ENCODE measurements at regions not wholly inside any gene's neighbourhood (a gene's known extent, or its start where the extent isn't known, plus 50 kb on each side); places are given as distances from the start of the nearest gene placed in this dataset.

GRCh38 chr1:5098981-5099385, 444.6 kb downstream of the AJAP1 start:
- no peak for DNase-seq

- no peak for DNase-seq
Measured at GRCh38 chr1:5093042-5093441, 438.6 kb downstream of the AJAP1 start.

- no peak for DNase-seq
Measured at GRCh38 chr1:5084676-5085075, 430.3 kb downstream of the AJAP1 start.

DNA sequence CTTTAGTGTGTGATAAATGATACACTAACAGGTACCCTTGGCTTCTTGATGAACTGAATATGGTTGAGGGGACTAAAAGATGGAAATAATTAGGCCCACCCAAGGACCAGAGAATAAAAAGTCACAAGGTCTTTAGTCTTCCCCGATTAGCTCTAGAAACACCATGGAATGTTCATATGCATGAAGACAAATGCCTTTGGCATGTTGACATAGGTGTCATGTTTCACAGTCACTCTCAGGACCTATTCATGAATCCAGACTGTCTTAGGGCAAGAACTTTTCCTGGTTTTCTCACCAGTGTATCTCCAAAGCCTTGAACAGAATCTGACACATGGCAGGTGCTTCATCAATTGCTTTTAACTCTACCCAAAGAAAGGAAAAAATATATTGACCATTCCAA, 412.8 kb downstream of the AJAP1 start:
- DNase-seq = no peak

DNA sequence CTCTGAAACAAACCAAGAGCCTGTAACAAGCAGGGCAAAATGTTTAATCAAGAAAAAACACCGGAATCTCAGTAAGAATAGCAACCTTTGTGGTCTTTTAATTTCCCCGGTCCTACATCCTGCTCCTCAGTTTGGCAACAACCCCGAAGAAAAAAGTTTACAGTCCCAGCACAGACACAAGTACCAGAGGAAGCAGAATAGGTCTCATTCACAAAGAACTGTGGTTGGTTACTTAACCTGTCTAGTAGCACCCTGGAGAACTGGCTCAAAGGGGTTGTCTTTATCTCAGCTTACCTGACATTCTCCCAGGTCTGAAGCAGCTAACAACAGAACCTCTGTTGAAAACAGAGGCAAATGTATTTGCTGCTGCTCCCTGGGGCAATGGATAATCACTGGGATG, 399.3 kb downstream of the AJAP1 start:
- DNase-seq = no peak

DNA sequence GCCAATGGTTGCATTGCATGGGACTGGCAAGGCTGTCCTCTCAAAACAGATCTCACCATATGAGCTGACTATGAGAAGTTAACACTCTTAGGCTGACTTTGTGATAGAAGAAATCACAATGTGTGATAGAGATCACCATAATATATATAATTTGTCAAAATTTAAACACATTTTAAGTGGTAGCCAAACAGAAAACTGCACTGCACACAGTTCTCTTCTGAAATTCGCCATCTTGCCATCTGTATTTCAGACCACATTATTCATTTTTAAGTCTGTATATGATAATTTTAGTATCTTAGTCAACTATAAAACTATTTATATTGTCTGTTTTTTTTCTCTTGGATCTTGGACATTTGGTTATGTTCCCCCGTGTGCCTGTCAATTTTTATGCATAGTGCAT, 374.7 kb downstream of the AJAP1 start:
- no peak for DNase-seq

- no peak for DNase-seq
Measured at GRCh38 chr1:5012249-5012648, 357.8 kb downstream of the AJAP1 start.

DNA sequence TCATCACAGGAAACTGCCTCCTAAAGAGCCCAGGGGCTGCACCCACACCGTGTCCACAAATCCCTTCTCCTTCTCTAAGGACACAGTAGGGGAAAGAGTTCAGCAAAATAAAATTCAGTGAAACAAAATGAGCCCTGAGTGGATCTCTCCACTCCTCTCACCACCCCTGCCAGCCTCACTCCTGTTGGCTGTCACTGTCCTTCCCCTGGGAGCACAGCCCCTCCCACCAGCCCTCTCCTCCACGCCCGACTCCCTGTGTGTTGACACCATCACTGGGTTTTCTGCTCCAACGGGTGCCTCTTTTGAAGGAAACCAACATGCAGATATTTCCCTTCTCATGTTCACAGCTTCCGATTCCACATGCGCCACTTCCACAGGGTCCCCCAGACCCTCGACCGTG, 356.2 kb downstream of the AJAP1 start:
- DNase-seq = no peak

- DNase-seq = no peak
Measured at GRCh38 chr1:5010236-5010635, 355.8 kb downstream of the AJAP1 start.

DNA sequence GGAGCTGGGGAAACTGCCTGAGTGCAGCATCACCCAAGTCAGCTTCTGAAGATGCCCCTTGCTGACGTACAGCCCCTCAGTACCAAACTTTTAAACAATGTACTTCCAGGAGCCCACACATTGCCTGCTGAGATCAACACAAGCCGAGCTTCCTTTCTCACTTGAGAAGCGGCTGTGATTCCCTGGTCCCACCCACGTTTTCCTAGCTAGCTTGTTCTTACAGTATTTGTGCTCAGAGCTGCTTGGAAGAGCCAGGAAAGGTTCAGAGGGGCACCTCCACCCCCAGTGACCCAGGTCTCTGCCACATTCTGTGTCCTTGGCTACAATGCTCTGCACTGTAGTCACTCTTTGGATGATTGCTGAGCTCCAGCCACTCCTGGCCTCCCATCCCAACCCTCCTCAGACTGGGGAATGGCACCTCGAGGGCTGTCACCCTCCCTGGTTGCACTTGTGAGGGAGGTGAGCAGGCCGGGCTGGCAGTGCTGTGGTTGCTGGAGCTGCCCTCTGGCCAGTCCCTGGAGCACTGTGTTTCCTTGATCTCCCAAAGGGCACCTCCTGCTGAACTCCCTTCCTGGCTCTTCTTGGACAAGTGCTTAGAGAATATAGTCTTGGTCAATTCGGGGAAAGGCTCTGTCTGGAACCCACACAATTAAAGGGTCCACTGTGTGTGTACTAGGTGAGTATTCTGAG, 355.1 kb downstream of the AJAP1 start:
- no peak for DNase-seq

GRCh38 chr1:5005171-5005570, 350.8 kb downstream of the AJAP1 start:
- DNase-seq = no peak

GRCh38 chr1:5002676-5003075, 348.3 kb downstream of the AJAP1 start:
- DNase-seq = no peak

GRCh38 chr1:5001466-5001865, 347.1 kb downstream of the AJAP1 start:
- no peak for DNase-seq

DNA sequence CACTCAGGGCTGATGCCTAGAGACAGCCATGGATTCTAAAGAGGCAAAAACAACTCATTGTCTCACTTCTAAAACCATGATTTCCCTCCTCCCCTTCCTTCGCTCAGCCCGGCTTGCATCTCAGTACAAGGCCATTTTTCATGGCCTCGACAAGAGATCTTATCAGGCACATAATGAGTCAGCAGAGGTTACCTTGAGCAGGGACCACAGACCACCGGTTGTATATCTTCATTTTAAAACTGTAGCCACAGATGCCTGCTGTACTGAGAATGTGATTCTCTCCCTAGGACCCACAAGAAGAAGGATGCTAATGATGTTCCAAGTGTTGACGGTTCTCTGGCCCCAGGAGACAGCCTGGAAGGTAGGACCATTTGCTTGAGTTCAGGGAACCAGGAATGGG, 331.9 kb downstream of the AJAP1 start:
- no peak for DNase-seq

GRCh38 chr1:4984841-4985240, 330.4 kb downstream of the AJAP1 start:
- DNase-seq = no peak

DNA sequence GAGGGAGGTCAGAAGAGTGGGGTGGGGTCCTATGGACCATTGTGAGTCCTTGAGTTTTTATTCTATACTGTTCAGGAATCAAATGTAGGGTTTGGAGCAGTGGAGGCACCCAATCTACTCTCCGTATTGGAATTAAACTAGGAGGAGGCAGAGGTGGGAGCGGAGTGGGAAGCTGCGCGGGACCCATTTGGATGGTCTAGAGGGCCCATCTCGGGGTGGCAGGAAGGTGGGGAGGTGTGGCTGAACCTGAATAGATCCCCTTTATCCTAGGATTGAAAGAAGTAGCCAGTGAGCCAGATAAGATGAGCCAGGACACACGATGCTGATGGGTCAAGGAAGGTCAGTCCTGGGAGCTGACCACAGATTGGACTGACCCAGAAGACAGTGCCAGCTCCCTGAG, 325.8 kb downstream of the AJAP1 start:
- no peak for DNase-seq

GRCh38 chr1:4978660-4979390, 324.4 kb downstream of the AJAP1 start:
- no peak for DNase-seq

GRCh38 chr1:4977701-4978100, 323.3 kb downstream of the AJAP1 start:
- no peak for DNase-seq

DNA sequence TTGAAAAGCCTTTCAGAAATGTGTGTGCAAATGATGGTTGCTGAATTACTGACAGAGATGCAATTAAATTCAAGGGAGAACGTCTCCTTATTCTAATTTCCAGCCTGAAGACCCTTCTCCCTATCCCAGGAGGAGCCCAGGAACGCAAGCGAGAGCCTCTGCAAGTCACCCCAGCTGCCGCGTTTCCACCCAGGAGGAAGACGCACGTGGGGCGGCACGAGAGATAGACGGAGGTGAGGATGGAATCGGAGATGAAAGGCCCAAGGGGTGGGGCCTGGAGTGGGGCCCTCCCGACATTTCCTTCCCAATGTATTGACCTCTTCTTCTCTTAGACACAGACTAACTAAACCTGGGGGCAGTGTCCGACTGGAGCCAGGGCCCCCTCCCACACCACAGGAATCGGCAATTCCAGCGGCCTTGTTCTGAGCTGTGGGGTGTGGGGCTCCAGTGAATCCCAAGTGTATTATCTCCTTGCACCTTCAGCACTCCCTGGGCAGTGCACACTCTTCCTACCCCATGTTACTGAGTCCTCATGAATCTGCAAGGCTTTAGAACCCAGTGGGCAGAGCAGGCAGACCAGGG, 322.5 kb downstream of the AJAP1 start:
- no peak for DNase-seq

GRCh38 chr1:4975856-4976255, 321.4 kb downstream of the AJAP1 start:
- DNase-seq = no peak

DNA sequence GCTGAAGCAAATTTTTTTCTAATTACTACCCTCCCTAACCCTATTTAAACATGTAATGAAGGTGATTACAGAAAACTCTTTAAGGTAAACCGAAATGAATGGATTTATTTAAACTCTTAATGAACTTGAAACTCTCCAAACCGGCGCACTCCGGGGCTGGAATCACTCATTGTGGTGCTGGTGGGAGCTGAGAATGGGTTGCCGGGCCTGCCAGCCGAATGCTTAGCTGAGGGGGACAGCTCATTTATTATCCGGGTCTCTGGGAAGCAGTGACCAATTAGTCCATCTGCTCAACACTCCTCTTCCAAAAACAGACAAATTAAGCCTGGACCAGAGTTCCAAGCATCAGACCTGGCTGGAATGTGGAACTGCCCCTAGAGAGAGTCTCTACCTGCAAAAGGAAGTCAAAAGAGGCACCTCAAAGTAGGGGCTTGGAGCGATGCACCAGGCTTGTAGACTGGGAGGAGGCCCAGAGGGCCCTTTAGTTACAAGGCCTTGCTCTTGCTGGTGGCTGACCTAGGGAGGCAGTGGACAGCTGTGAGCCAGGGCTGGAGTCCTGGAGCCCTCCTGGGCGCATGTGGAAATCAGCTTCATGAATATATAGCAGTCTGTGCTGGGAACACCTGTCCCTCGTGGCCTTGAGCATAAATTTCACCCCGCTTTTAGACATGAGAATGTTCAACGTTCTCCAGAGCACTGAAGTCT, 320.7 kb downstream of the AJAP1 start:
- no peak for DNase-seq

GRCh38 chr1:4973341-4973740, 318.9 kb downstream of the AJAP1 start:
- no peak for DNase-seq

DNA sequence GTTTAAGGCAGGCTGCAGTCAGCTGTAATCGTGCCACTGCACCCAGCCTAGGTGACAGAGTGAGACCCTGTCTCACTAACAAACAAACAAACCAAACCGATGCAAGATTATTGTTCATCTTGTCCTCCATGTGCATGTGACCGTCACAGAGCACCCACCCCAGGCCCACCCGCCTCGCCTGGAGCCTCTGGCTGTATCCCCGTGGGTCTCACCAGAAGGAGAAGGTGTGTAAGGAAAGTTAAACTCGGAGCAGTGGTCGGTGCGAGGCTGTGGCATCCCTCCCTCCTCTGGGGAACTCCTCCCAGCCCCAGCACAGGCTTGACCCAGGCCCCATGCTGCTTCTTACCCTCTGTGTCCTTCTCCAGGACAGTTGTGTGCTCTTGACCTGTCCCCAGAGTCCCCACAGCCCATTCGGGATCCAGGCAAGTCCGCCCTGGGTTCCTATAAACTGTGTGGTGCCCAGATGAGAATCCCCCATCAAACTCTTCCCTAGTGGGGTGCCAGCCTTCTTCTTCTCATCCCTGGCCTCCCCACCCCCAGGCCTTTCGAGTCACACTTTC, 318.4 kb downstream of the AJAP1 start:
- DNase-seq = no peak

Measured in activated naive CD4-positive, alpha-beta T cell (primary cell).